NCI-H82 treated with DMSO at 0.1 percent for 48 hours (cell line): ENCODE measurements at regions not wholly inside any gene's neighbourhood (a gene's known extent, or its start where the extent isn't known, plus 50 kb on each side); places are given as distances from the start of the nearest gene placed in this dataset.

ENCODE experiments used
- DNase-seq: peaks from one replicate; lab custom pipeline; 2025; ENCODE audit not compliant: unreplicated experiment; lab: John Stamatoyannopoulos, UW

DNA sequence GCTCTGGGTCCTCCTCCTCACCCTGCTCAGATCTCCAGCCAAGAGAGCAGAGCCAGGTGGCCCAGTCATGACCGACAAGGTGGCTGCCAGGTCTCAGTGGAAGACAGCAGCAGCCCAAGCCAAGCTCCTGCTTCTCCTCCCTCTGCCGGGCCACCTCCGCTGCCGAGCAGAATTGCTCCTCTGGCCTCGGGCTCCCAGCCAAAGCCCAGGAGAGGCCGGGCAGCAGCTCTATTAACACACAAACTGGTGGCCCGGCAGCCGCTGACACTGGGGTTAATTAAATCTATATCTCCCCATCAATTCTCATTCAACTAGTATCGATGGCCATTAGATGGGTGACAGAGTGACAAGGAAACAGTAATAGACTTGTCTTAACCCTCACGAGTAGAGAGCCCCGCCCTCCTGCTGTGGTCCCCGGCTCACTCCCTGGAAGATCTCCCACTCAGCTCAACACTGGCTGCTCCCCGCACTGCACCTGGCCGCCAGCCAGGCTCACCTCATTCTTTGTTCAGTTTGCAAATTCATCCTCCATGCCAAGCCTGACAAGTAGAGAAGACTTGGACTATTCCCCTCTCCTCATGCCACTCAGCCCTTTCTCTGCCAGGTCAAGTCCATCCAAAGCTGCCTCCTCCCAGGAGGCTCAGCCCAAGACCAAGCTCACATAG is 74.1 kb upstream of the UNC5B start:
- no peak for DNase-seq

- no peak for DNase-seq
These were observed 70.8 kb upstream of the UNC5B start for GRCh38 chr10:71141528-71141927.

GRCh38 chr10:71143170-71143569 is 69.2 kb upstream of the UNC5B start:
- no peak for DNase-seq

DNA sequence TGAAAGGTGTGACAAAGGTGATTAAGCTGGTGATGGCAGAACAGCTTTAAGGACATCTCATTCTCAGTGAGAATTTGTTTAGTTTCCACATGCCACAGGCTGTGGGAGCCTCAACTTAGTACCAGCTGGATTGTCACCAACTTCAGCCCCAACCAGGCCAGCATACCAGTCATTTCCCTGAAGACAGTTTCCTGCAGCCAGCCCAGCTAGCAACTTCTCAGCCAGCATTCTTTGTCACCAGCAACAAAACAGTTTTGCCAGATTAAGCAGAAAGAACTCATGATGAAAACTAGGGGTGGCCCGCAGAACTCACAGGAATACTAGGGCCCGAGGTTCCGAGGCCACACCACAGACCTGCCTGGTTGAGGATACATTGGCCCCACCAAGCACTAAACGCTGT is 68.8 kb upstream of the UNC5B start:
- DNase-seq: no peak

DNA sequence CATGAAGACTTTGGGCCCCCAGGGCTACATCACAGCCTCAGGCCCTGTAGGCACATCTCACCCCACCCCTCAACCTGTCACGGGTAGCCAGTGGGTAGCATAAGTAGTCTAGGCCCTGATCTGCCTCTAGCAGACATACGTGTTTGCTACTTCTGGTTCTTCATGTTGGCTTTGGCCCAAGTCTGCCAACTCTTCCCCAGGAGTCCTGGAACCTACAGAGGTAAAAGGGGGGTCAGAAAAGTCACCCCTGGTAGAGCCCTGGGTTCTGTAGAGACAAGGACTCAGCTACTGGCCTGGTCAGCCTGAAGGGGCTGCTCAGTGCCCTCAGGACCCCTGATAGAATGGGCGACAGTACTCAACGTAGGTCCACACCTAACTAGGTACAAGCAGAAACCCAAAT is 67.5 kb upstream of the UNC5B start:
- no peak for DNase-seq

DNA sequence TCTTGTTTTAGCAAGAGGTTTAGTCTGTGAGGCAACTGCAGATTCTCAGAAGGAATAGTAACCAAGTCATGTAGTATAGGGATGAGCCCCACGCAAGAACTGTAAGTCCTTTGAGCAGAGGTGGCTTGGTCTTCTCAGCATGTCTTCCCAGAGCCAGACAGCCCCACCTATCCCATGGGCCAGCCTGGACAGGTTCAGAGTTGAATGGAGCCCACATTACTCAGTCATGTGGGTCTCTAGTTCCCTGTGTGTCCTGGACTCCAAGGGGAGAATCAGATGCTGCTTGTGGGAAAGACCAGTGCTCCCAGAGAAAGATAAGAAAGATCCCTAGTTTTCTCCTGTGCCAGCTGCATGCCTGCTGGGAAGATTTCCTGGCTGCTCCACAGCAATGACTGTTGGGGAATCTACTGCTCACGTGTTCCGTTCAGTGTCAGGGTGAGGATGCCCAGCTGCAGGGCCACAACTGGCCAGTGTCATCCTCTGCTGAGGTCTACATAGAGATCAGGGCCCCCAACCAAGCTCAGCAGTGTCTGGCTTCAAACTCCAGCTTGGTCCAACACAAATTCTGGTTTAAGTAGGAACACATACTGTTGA is 66.9 kb upstream of the UNC5B start:
- DNase-seq: no peak

- peak; percentile 17 for DNase-seq
These were observed 61.6 kb upstream of the UNC5B start for GRCh38 chr10:71150796-71151195.

DNA sequence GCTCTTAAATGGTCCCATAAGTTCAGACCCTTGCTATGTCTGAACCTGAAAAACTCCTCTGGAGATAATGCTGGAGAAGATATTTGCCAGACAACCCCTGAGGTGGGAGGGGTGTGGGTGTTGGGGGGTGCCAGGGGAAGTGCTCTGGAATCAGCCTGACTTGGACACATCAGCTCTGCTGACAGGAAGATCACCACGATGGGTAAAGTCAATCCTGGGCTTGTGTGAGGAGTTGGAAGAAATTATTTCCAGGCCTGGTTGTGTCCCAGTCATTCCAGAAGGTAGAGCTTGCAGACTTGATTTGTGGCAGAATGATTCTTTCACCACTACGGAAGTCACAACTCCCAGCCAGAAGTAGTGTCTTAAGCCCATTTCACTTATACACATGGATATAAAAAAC is 60.3 kb upstream of the UNC5B start:
- no peak for DNase-seq

GRCh38 chr10:71156436-71156835 is 55.9 kb upstream of the UNC5B start:
- DNase-seq: no peak

- DNase-seq: no peak
These were observed 54.9 kb upstream of the UNC5B start for GRCh38 chr10:71157435-71157834.

DNA sequence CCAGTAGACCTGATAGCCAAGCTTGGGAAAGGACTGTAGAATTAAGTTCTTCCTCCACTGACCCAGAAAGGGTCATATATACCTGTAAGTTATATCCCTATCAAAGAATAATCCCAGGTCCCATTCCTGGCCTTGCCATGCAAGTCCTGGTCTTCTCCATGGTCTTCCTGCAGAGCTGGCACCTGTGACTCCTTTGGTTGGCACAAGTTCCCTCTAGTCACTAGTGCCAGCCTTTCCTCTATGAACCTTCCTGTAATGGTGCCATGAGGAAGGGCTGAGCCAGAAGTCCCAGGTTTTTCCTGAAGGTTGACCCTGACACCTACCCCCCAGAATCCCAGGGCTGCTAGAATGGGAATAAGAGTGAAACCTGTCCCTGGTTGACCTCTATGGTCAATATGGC is 54.1 kb upstream of the UNC5B start:
- no peak for DNase-seq

GRCh38 chr10:71158902-71159301 is 53.5 kb upstream of the UNC5B start:
- DNase-seq: no peak

- no peak for DNase-seq
These were observed 52.5 kb upstream of the UNC5B start for GRCh38 chr10:71159892-71160291.

GRCh38 chr10:71161425-71161824 is 50.9 kb upstream of the UNC5B start:
- no peak for DNase-seq
